Ovary (tissue), 7 donors: ENCODE measurements at regions not wholly inside any gene's neighbourhood (a gene's known extent, or its start where the extent isn't known, plus 50 kb on each side); places are given as distances from the start of the nearest gene placed in this dataset.

ENCODE experiments used
- DNase-seq, 5 donors: peaks; one replicate each; pipeline ENCODE4 v3.0.0-alpha.2; 2019 to 2020
- H3K27ac ChIP-seq, 2 donors: fragments of 200-600 bp; one replicate each; pipeline versions ENCODE4 v1.5.1 to v1.8.0; 2019 to 2022
- H3K27me3 ChIP-seq: fragments of 200-600 bp; one replicate; pipeline ENCODE4 v1.8.0; 2022
- H3K36me3 ChIP-seq: fragments of 200-600 bp; sonication (generic); one replicate; pipeline ENCODE4 v1.5.1; 2019
- H3K4me1 ChIP-seq: one replicate; pipeline ENCODE4 v1.8.1; 2013; ENCODE audit warnings: mild to moderate bottlenecking, moderate library complexity; ENCODE audit not compliant: insufficient read depth
- H3K4me3 ChIP-seq: fragments of 200-600 bp; sonication (generic); one replicate; pipeline ENCODE4 v1.5.1; 2017
- H3K9me3 ChIP-seq, 2 donors: fragments of 200-600 bp in 1 of 2; sonication (generic) in 1 of 2; one replicate each; pipeline versions ENCODE4 v1.5.1 to v1.8.1; 2013 to 2019; ENCODE audit warnings: mild to moderate bottlenecking in 1 of 2, moderate library complexity in 1 of 2
- CTCF ChIP-seq, 3 donors: fragments of 450-650 bp in 2 of 3; fragments of 200-600 bp in 1 of 3; IDR thresholded peaks; one replicate each; pipeline versions ENCODE4 v1.5.1 to v1.8.0; 2016 to 2022; ENCODE audit warnings: antibody characterized with exemption in 3 of 3, mild to moderate bottlenecking in 1 of 3
- EP300 ChIP-seq: sonication (generic); formaldehyde crosslinking; IDR thresholded peaks from one replicate; pipeline ENCODE4 v1.6.1; 2017; ENCODE audit warnings: antibody characterized with exemption
- POLR2A ChIP-seq: fragments of 450-650 bp; IDR thresholded peaks from one replicate; pipeline ENCODE4 v1.6.1; 2017; ENCODE audit warnings: antibody characterized with exemption, mild to moderate bottlenecking, moderate library complexity
- WGBS, 3 donors: extraction: QIAGEN DNeasy Blood & Tissue Kit in 1 of 3; methylation state at CpG; one replicate each; pipeline versions ENCODE4 v1.1.5 to v1.1.7; 2013 to 2017; 5-methylcytosine and 5-hydroxymethylcytosine counted together
- intact Hi-C, 4 donors: fragments of 100-400 bp; cut with DNase I; formaldehyde crosslinking; loops; one replicate each; pipeline versions ENCODE4 v1.11.0 to v1.15.1; 2022 to 2023
- donor health status: DM: no; HTN: no; CAD: no; lungs with moderate emphysema.
- donor health status: DM: no; HTN: no; CAD: no.
- donor health status: Bipolar disorder and iron deficiency.
- donor health status: DM: no; HTN: no; CAD: no.
- donor health status: DM: yes; HTN: yes; CAD: no.

GRCh38 chr4:112817933-112818593 is 181.1 kb downstream of the LARP7 start:
- no peaks in the 10 kb centered on the region for H3K36me3 ChIP-seq
- intact Hi-C loops = no loop called here

GRCh38 chr4:112818594-112818965 is 181.6 kb downstream of the LARP7 start:
- intact Hi-C loops = no loop called here
- DNase-seq = no peak
- Histone ChIP-seq H3K9me3 (no peaks in the 10 kb centered on the region), H3K4me1 (no peaks in the 10 kb centered on the region), H3K27ac (no peak overlapping the region), H3K36me3 (no peaks in the 10 kb centered on the region), H3K27me3 (no peaks in the 10 kb centered on the region), H3K4me3 (peak overlapping the region; percentile 49)
- 26 to 57% (median 45%) methylated on average over 3 of the region's 3 CpGs for WGBS, 3 donors
- no peak for TF ChIP-seq POLR2A
- TF ChIP-seq CTCF (IDR thresholded peaks at IDR 0.05) = no peak

More at GRCh38 chr4:112817933-112818593, 181.1 kb downstream of the LARP7 start:
- H3K27ac ChIP-seq = no peak overlapping the region
- no peaks in the 10 kb centered on the region for H3K4me1 ChIP-seq
- DNase-seq = peak; percentile 59 to 71 (median 62)
- no peaks in the 10 kb centered on the region for H3K9me3 ChIP-seq
- 0 to 1% (median 1%) methylated on average over 14 of the region's 14 CpGs for WGBS, 3 donors
- no peaks in the 10 kb centered on the region for H3K27me3 ChIP-seq
- H3K4me3 ChIP-seq = peak overlapping the region; percentile 49
- no peak for TF ChIP-seq CTCF (IDR thresholded peaks at IDR 0.05)

- intact Hi-C loops = no loop called here
- H3K4me3 ChIP-seq = no peak overlapping the region
- H3K27ac ChIP-seq = no peak overlapping the region
- H3K9me3 ChIP-seq = no peaks in the 10 kb centered on the region
- H3K36me3 ChIP-seq = no peaks in the 10 kb centered on the region
- no peaks in the 10 kb centered on the region for H3K4me1 ChIP-seq
- no peak for TF ChIP-seq POLR2A
- TF ChIP-seq CTCF (IDR thresholded peaks at IDR 0.05) = no peak
- no peak for TF ChIP-seq EP300
- no peak for DNase-seq
- WGBS, 3 donors = 75 to 83% (median 80%) methylated on average over 5 of the region's 5 CpGs
- H3K27me3 ChIP-seq = no peaks in the 10 kb centered on the region
These were observed 182.8 kb downstream of the LARP7 start for GRCh38 chr4:112819729-112820128.

GRCh38 chr4:112823156-112823555 is 186.2 kb downstream of the LARP7 start:
- no peak for DNase-seq
- Histone ChIP-seq H3K9me3 (no peaks in the 10 kb centered on the region), H3K27ac (no peak overlapping the region), H3K4me1 (no peaks in the 10 kb centered on the region), H3K36me3 (no peaks in the 10 kb centered on the region), H3K27me3 (no peaks in the 10 kb centered on the region), H3K4me3 (no peak overlapping the region)
- intact Hi-C loops = no loop called here
- TF ChIP-seq CTCF (IDR thresholded peaks at IDR 0.05) (no peak), POLR2A (no peak), EP300 (no peak)
